Fibroblast of the aortic adventitia (primary cell): ENCODE measurements at regions not wholly inside any gene's neighbourhood (a gene's known extent, or its start where the extent isn't known, plus 50 kb on each side); places are given as distances from the start of the nearest gene placed in this dataset.

ENCODE experiments used
- DNase-seq: peaks from one replicate; pipeline ENCODE4 v3.0.0-alpha.2; 2010; ENCODE audit warnings: low read depth
- H3K4me3 ChIP-seq: 2 replicates; pipeline ENCODE4 v1.5.1; 2011; ENCODE audit warnings: low read depth, mild to moderate bottlenecking, control low read depth, low read length, moderate library complexity
- TF ChIP-seq, protein P1 (sequence below): IDR thresholded peaks from 2 replicates; pipeline ENCODE4 v1.5.1; 2011; ENCODE audit warnings: mild to moderate bottlenecking, low read length, control low read depth, inconsistent platforms; ENCODE audit not compliant: insufficient read depth

DNA sequence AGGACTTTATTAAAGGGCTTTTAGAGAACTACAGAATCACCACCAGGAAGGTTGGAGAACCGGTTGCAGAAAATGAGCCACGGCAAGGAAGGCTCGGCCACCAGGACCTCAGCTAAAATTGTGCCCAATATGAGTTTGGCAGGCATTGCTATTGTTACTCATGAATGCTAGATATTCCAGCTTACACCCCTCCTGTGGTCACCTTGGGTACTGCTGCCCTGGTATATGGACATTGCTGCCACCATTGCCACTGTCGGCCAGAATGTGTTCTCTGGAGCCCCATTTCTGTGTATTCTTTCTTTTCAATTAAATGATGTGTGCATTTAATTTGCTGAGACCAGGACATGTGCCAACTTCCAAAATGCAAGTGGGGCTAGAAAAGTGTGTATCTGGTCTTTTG lies 626.7 kb upstream of the BOD1L1 start:
- H3K4me3 ChIP-seq, result no peak overlapping the region
- TF ChIP-seq, protein P1, sequence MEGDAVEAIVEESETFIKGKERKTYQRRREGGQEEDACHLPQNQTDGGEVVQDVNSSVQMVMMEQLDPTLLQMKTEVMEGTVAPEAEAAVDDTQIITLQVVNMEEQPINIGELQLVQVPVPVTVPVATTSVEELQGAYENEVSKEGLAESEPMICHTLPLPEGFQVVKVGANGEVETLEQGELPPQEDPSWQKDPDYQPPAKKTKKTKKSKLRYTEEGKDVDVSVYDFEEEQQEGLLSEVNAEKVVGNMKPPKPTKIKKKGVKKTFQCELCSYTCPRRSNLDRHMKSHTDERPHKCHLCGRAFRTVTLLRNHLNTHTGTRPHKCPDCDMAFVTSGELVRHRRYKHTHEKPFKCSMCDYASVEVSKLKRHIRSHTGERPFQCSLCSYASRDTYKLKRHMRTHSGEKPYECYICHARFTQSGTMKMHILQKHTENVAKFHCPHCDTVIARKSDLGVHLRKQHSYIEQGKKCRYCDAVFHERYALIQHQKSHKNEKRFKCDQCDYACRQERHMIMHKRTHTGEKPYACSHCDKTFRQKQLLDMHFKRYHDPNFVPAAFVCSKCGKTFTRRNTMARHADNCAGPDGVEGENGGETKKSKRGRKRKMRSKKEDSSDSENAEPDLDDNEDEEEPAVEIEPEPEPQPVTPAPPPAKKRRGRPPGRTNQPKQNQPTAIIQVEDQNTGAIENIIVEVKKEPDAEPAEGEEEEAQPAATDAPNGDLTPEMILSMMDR, result peak; percentile 77
- DNase-seq, result peak; percentile 44

GRCh38 chr4:14254926-14255325 lies 627.4 kb upstream of the BOD1L1 start:
- TF ChIP-seq, protein P1, result no peak
- DNase-seq, result no peak
- no peak overlapping the region for H3K4me3 ChIP-seq

- TF ChIP-seq, protein P1, result no peak
- no peak overlapping the region for H3K4me3 ChIP-seq
Observed at GRCh38 chr4:14257903-14258302, 630.4 kb upstream of the BOD1L1 start.

DNA sequence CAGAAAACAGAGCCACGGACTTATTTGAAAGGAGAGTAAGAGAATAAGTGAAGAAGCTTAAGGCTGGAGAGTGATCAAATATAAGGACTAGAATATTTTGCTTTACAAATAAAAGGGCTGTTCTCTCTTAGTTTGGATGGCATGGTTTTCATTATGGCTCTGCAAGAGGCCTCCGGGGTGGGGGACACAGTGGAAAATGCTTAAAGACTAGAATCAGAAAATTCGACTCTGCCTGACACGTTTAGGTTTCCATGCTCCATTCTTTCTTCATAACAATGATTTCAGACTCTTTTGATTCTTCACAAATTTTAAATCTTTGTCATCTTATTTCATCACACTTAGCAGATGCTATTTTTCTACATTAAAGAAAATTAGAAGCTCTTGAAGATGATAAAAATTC lies 632.4 kb upstream of the BOD1L1 start:
- TF ChIP-seq, protein P1, result no peak
- H3K4me3 ChIP-seq, result no peak overlapping the region
- DNase-seq, result no peak

More at GRCh38 chr4:14257903-14258302, 630.4 kb upstream of the BOD1L1 start:
- no peak for DNase-seq

DNA sequence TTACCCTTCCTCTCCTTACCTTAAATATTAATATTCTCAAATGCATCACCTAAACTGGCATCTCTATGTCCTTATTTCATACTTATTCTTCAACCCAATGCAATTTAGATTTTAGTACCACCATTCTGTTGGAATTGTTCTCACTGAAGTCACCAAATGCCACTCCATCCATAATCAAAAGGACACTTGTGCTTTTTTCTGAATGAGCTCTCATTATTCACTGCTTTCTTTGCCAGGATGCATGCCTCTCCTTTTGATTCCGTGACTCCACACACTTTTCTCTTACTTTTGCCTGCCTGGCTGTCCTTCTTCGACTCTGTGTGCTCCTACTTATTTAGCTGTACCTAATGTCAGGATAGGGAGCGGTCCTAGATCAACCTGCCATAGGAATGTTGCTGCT lies 633.1 kb upstream of the BOD1L1 start:
- DNase-seq, result no peak
- TF ChIP-seq, protein P1, result no peak
- no peak overlapping the region for H3K4me3 ChIP-seq

GRCh38 chr4:14262221-14262620 lies 634.7 kb upstream of the BOD1L1 start:
- no peak for DNase-seq
- TF ChIP-seq, protein P1, result no peak
- H3K4me3 ChIP-seq, result no peak overlapping the region

- TF ChIP-seq, protein P1, result peak; percentile 3
- no peak overlapping the region for H3K4me3 ChIP-seq
Observed at GRCh38 chr4:14264437-14264836, 636.9 kb upstream of the BOD1L1 start.

More at GRCh38 chr4:14264437-14264836, 636.9 kb upstream of the BOD1L1 start:
- peak; percentile 27 for DNase-seq
